Activated CD4-positive, CD25-positive, alpha-beta regulatory T cell treated with anti-CD3 and anti-CD28 coated beads, Interleukin-2, amount 50 U/mL, for 24 hours (primary cell): ENCODE measurements at regions not wholly inside any gene's neighbourhood (a gene's known extent, or its start where the extent isn't known, plus 50 kb on each side); places are given as distances from the start of the nearest gene placed in this dataset.
"Not testable (repeated sequence)": the region's sequence is repeated elsewhere in the genome, so short reads cannot be mapped to it uniquely, and the experiment has no call there.

Experiments
- ATAC-seq, 2 donors: fragments of 150-1000 bp; cut with Tn5 transposase; one replicate each; pipeline ENCODE4 v1.10.0; 2021; ENCODE audit warnings: mild to moderate bottlenecking in 1 of 2, moderate library complexity in 1 of 2

GRCh38 chr10:117601716-117602115, 59.2 kb downstream of the EMX2 start:
- ATAC-seq = no peak

DNA sequence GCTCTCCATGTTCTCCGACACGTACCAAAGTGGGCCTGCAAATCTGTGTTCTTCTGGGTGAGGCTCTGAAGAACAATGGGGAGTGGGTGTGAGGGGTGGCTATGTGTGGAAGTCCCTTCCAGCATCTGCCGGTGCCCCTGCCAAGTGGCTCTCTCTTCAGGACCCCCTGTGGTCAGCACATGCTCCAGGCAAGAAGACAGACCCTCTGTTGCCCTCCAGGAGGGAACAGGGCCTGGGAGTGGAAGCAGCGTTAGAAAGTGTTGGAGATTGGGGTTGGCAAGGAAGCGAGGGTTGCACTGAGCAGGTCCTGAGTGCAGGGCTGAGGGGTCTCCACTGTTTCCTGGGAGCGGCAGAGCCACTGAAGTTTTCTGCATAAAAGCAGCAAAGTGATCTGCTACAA, 60.5 kb downstream of the EMX2 start:
- ATAC-seq = no peak

DNA sequence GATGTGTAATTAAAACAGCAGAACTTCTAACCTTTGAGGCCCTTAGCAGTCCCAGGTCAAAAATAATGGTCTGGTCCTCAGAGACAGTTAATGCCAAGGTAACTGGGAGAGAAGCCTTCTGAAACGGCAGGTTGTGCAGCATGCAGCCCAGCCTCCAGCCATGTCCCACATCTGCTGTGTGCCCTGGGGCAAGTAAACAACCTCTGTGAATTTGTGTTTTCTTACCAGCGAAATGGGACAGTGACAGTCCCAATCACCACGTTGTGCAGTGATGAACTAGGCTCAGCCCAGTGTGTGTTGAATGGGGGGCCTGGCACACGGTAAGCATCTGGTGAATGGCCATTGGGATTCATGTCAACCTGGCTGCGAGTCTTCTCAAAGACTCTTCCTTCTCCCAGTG, 61.2 kb downstream of the EMX2 start:
- ATAC-seq = no peak

DNA sequence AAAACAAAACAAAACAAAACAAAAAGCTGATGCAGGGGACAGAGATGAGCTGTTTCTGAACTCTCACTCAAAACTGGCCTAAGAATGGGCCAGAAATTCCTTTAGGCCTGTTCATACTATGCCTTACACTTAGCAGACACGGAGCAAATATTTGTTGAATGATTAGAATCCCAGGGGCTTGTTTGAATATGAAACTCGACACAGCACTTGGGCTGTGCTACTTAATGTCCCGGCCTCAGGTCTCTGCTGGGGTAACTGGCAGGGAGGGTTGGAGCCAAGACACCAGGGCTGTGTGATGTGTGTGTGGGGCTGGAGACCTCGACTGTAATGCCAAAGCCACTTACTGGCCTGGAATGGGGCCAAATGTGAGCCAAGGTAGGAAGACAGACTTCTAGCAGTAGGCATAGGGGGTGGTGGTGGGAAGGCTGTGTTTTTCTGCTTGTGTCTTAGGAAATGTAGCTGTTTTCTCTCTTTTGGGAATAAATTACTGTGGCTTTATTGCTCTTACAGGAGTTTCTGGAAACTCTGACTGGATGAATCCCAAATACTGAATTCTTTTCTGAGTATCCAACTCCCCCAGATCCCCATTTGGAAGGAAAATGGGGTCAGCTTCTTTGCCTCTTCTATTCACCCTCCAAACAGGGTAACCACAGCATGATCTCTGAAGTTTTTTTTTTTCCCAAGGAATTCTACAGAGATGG, 66.7 kb downstream of the EMX2 start:
- no peak for ATAC-seq

DNA sequence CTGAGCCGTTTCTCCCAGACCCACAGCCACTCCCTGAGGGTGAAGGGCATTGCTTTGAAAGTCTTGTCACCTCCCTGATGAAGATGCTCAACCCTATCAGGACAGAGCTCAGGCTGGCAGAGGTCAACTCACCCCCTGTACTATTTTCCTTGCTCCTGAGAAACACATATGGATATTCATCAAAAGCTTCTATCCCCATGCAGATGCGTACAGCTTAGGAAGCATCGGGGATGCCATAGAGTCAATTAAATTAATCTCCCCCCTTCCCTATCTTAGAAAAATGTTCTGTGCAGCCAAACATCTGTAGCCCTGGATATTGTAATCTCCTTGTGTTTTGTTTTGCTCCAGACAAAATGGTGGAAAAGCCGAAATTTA, 67.2 kb downstream of the EMX2 start:
- ATAC-seq = no peak

GRCh38 chr10:117610321-117610720, 67.8 kb downstream of the EMX2 start:
- ATAC-seq = no peak

- ATAC-seq = no peak
Observed at GRCh38 chr10:117612113-117612512, 69.6 kb downstream of the EMX2 start.

DNA sequence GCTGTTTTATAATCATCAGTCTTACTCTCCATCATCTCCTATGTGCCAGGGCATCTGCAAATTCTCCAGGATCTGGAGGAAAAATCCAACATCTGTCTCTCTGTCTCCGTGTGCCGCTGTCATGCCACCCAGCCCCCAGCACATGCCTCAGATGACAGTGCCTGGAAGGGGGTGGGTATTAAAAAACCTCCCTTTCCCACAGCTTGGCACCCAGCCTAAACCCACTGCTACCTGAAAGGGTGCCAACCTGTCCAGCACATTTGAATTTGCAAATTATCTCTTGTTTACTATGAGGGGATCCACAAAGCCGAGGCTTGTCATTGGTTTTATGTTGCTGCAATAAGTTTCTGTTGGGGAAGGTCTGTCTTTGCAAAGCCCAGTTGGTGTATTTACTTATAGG, 73.1 kb downstream of the EMX2 start:
- no peak for ATAC-seq

DNA sequence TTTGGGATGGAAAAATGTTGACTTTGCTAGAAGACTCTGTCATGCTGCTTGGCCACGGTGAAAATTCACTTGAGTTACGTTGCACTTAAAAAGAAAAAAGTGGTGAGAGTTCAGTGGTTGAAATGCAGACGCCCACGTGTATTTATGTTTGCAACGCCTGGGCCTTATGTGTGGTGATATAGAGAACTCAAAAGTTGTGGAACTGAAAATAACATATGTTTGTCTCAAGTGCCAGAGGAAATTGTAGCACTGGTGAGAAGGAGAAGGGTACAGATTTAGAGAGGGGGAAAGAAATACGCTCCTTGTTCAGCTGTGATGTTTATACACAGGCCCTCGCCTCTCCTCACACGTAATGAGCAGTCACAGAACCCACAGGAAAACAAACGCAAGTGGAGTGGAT, 73.6 kb downstream of the EMX2 start:
- ATAC-seq = no peak

GRCh38 chr10:117617086-117617485, 74.5 kb downstream of the EMX2 start:
- no peak for ATAC-seq

DNA sequence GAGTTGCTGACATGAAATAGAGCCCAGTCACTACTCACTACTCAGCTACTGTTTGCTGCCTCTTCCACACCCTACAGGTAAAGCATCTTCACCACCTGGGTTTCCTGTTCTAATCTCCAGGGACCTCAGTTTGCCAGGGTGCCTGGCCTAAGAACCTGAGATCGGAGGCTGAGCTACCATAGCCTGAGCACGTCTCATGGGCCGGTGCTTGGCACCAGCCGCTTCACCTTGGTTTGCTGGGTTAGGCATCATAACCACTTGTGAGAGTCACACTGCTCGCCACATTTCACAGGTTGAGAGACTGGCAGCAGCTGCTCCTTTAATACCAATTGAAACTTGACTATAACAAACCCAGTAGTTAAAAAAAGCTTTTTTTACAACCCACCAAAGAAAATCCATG, 75.1 kb downstream of the EMX2 start:
- ATAC-seq = no peak

GRCh38 chr10:117619223-117619622, 76.7 kb downstream of the EMX2 start:
- ATAC-seq = no peak

GRCh38 chr10:117619707-117620405, 77.3 kb downstream of the EMX2 start:
- no peak for ATAC-seq

GRCh38 chr10:117621196-117621595, 78.7 kb downstream of the EMX2 start:
- ATAC-seq = no peak

DNA sequence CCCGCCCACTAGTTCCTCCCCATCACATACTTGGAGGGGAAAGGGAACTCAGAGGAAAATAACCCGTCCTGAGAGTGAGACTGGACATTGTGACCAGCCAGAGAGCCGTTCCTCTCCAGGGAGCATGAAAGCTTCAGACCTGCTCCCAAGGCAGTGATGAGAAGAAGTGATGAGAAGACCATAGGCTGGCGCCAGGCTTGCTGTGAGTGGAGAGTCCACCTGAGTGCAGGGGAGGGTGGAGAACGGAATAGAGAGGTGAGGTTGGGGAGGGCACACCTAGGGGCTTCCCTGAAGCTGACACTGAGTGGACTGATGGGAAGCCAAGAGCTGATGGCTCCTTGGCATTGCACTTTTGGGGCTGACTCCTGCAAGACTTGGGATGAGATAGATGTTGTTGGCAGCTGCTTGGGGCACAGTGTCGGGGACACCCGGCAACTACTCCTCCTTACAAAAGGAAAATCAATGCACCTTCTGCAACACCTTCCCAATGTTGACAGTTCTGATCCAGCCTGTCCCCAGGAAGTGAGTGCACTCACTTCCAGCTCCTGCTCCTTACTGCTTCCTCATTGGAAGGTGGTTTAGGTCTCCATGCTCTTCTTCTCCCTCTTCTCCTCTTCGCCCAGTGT, 79.4 kb downstream of the EMX2 start:
- no peak for ATAC-seq

GRCh38 chr10:117622471-117623184, 80.1 kb downstream of the EMX2 start:
- no peak for ATAC-seq

DNA sequence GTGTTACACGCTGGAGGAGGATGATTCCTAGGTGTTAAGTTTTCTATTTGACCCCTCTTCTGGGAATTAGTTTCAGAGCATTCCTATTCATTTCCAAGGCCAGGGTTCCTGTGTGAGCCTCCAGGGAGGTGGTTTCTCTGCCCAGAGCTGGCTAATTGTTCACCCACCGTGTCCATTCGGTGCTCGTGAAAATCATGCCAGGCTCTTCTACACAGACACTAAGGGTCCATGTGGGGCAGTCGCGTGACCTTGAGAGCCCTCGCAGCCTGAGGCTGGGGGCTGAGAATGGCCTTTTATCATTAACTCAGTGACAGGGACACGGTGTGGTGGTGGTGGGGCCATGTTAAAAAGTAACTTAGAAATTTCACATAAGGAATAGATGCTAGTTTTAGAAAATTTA, 83.7 kb downstream of the EMX2 start:
- ATAC-seq = no peak

GRCh38 chr10:117627561-117627960, 85.0 kb downstream of the EMX2 start:
- ATAC-seq = no peak

DNA sequence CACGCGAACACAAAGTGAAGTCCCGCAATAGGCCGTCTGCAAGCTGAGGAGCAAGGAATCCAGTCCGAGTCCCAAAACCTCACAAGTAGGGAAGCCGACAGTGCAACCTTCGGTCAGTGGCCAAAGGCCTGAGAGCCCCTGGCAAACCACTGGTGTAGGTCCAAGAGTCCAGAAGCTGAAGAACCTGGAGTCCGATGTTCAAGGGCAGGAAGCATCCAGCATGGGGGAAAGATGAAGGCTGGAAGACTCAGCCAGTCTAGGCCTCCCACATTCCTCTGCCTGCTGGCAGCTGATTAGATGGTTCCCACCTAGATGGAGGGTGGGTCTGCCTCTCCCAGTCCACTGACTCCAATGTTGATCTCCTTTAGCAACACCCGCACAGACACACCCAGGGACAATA, 87.2 kb downstream of the EMX2 start:
- not testable (repeated sequence) for ATAC-seq

- no peak for ATAC-seq
Observed at GRCh38 chr10:117631276-117632145, 89.0 kb downstream of the EMX2 start.

DNA sequence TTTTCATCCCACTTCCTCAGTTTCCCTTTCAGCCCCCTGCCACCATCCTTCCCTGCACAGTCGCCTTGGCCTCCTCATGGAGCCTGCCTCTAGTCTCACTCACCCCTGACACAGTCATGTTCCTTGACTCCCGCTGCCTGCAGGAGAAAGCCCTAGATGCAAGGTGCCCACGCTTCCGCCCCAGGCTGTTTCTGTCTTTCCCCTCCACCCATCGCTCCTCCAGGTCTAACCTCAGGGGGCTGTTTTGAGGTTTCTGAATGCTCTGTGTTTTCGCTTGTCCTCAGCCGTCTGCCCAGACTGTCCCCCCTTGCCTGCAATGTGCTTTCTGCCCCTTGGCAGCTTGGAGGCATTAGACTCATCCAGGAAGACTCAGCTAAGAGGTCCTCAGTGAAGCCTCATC, 89.9 kb downstream of the EMX2 start:
- no peak for ATAC-seq

- ATAC-seq = no peak
Observed at GRCh38 chr10:117635826-117636225, 93.3 kb downstream of the EMX2 start.

GRCh38 chr10:117638200-117638599, 95.7 kb downstream of the EMX2 start:
- no peak for ATAC-seq
